ENCODE measurements at regions not wholly inside any gene's neighbourhood (a gene's known extent, or its start where the extent isn't known, plus 50 kb on each side); places are given as distances from the start of the nearest gene placed in this dataset.
A peak's percentile ranks its signal among the peaks of the same experiment; 100 is the strongest.
"Not testable (repeated sequence)": the region's sequence is repeated elsewhere in the genome, so short reads cannot be mapped to it uniquely, and the experiment has no call there.

DNA sequence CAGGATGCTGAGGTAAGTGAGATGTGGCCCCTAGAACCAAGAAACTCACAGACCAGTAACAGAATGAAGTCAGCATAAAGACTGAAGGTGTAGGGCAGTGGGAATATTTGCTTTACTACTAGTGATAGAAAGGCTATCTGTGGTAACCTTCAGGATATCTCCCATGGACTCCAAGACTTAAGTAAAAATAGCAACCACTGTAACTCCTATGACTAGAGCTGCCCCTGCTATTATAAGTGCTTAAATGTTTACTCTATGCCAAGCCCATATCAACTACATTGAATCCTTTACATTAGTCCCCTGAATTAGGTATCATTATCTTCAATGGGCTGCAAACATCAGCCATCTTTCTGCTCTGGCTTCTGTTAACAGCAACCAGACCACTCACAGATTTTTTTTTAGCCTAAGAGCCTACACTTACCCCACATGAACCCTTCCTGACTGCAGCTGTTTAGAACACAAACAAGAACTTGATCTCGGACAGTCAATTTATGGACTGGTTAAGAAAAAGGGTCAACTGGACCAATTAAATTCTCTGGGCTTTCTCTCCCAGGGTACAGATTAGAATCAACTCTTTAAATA is 335.1 kb upstream of the API5 start:
- WGBS, 10 experiments: 0 to 100% (median 77%) methylated on average over 1 of the region's 1 CpG; no CpG with 5 or more reads in 3 of the 10 experiments
- in situ Hi-C loops (cut with MboI; ENCODE audit: low pct_unique_long_range_greater_than_20kb in 2 of 9, low sequenced_read_pairs in 9 of 9, unreplicated experiment in 9 of 9): no loop called here
- Histone ChIP-seq H3K27ac (no peak overlapping the region), H3K4me1 (replicated peaks in 1 of 2) (peaks cover 16 to 30% of the 10 kb centered on the region in 2 donors), H3K4me3 (no peak overlapping the region)
- no peak for ATAC-seq (replicated peaks in 6 of 8)

DNA sequence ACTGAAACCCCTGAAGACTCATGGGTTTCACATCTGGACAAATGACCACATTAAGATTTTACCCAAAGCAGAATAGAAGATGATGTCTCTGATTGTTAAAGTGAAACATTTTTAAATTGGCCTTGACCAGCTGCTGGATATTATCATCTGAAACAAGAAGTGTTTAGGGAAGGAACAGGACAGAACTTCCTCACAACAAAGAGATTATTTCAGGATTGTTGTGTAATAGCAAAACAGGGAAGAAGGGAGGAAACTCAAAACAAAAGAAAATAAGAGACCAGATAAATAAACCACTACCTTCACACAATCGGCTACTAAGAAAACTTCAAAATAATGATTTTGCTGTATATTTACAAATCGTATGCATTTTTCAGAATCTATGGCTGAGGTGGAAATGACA is 319.2 kb upstream of the API5 start:
- 8 to 100% (median 84%) methylated on average over 1 to 2 of the region's 2 CpGs for WGBS, 10 experiments
- no peak overlapping the region for H3K4me3 ChIP-seq
- peaks cover 11 to 14% of the 10 kb centered on the region in 2 donors for H3K4me1 ChIP-seq (replicated peaks in 1 of 2)
- ATAC-seq (replicated peaks in 6 of 8): no peak
- in situ Hi-C loops (cut with MboI; ENCODE audit: low pct_unique_long_range_greater_than_20kb in 2 of 9, low sequenced_read_pairs in 9 of 9, unreplicated experiment in 9 of 9): no loop called here
- no peak overlapping the region for H3K27ac ChIP-seq

DNA sequence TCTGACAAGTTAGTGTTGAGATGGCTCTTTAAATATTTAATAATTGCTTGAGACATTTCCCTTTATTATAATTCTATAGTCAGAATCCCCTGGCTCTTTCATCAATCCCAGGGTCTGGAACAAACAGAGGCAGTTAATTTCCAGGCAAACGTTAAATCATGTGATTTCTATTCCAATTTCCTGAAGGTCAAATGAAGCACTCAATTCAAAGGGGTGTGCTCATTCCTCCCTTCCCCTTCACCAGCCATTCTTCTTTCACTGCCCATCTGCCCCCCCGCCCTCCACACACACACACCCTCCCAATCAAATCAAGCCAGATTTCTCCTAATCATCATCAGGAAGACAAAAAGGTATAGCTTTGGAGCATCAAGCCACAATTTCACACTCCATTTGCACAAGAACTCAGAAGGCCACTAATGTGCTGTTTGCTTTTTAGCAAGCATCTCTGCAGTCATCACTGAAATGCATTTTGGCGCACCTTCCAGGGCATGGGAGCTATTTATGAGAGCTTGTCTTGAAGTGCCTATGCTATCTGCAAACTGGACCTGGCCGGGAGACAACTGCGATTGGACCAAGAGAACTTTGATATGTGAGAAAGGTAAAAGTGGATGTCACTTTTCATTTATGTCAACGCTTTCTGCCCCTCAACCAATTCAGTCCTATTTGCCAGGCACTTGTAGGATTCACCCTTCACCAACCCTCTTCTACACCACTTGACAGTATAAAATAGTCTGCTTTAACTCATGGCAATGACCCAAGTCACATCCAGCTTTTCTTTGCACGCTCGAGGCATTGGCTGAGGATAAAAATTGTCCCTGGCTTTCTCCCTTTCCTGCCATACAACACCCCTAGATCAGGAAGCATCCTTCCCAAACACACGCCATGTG is 315.1 kb upstream of the API5 start:
- WGBS, 10 experiments: 0 to 94% (median 36%) methylated on average over 1 to 8 of the region's 9 CpGs
- in situ Hi-C loops (cut with MboI; ENCODE audit: low pct_unique_long_range_greater_than_20kb in 2 of 9, low sequenced_read_pairs in 9 of 9, unreplicated experiment in 9 of 9): no loop called here

DNA sequence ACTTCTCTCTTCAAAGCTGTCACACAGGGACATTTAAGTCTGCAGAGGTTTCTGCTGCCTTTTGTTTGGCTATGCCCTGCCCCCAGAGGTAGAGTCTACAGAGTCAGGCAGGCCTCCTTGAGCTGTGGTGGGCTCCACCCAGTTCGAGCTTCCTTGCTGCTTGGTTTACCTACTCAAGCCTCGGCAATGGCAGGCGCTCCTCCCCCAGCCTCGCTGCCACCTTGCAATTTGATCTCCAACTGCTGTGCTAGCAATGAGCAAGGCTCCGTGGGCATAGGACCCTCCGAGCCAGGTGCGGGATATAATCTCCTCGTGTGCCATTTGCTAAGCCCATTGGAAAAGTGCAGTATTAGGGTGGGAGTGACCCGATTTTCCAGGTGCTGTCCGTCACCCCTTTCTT is 306.9 kb upstream of the API5 start:
- 39 to 100% (median 77%) methylated on average over 1 to 6 of the region's 10 CpGs; no CpG with 5 or more reads in 6 of the 10 experiments for WGBS, 10 experiments
- in situ Hi-C loops (cut with MboI; ENCODE audit: low pct_unique_long_range_greater_than_20kb in 2 of 9, low sequenced_read_pairs in 9 of 9, unreplicated experiment in 9 of 9); ATAC-seq (replicated peaks in 6 of 8); H3K4me1 ChIP-seq (replicated peaks in 1 of 2); H3K27ac ChIP-seq; H3K4me3 ChIP-seq: not testable (repeated sequence)

More for the DNA sequence above, 315.1 kb upstream of the API5 start:
- peaks cover 11 to 22% of the 10 kb centered on the region in 2 donors for H3K4me1 ChIP-seq (replicated peaks in 1 of 2)
- ATAC-seq (replicated peaks in 6 of 8): peak in 5 of 8 experiments; percentile 28 to 85 (median 77)
- H3K4me3 ChIP-seq: no peak overlapping the region
- peak overlapping the region in 1 of 2 donors; percentile 28 for H3K27ac ChIP-seq

DNA sequence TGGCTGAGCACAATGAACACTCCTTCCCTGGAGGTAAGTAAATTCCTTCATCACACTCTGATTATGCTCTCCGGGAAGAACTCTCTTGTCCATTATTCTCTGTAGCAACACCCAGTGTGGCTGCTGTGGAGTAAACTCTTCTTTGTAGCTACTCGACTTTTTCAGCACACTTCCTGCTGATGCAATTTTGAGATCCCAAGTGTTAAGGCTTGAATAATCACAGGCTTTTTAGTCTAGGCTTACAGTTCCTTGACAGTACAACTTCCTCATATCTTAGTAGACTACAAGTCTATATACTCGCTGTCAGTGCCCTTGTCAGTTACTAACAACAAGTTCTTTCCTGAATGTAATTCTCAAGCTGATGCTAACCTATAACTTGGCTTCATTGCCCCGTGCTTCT is 301.8 kb upstream of the API5 start:
- no peak overlapping the region for H3K27ac ChIP-seq
- no peak for ATAC-seq (replicated peaks in 6 of 8)

DNA sequence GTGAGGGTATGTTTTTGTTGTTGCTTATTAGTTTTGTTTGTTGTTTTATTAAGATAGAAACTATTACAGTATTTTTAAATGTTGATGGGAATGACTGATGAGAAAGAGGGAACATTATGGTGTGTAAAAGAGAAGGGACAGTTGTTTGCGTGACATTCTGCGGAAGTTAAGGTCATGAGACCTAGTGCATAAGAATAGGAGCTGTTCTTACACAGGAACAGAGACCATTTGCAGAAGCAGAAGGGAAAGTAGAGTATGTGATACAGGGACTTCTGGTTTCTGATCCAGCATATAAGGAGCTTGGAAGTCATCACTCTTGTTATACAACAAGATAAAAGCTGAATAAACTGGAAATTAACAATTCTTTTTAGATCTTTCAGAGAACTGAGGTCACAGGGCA is 299.2 kb upstream of the API5 start:
- 0 to 100% (median 57%) methylated on average over 2 of the region's 2 CpGs; no CpG with 5 or more reads in 1 of the 10 experiments for WGBS, 10 experiments
- ATAC-seq (replicated peaks in 6 of 8): no peak
- Histone ChIP-seq H3K4me3 (no peak overlapping the region), H3K4me1 (replicated peaks in 1 of 2) (no peaks in the 10 kb centered on the region), H3K27ac (no peak overlapping the region)
- in situ Hi-C loops (cut with MboI; ENCODE audit: low pct_unique_long_range_greater_than_20kb in 2 of 9, low sequenced_read_pairs in 9 of 9, unreplicated experiment in 9 of 9): no loop called here

More for the DNA sequence above, 301.8 kb upstream of the API5 start:
- WGBS, 10 experiments: 0 to 92% (median 66%) methylated on average over 1 to 4 of the region's 4 CpGs; no CpG with 5 or more reads in 1 of the 10 experiments
- Histone ChIP-seq H3K4me3 (no peak overlapping the region), H3K4me1 (replicated peaks in 1 of 2) (no peaks in the 10 kb centered on the region)
- in situ Hi-C loops (cut with MboI; ENCODE audit: low pct_unique_long_range_greater_than_20kb in 2 of 9, low sequenced_read_pairs in 9 of 9, unreplicated experiment in 9 of 9): no loop called here

DNA sequence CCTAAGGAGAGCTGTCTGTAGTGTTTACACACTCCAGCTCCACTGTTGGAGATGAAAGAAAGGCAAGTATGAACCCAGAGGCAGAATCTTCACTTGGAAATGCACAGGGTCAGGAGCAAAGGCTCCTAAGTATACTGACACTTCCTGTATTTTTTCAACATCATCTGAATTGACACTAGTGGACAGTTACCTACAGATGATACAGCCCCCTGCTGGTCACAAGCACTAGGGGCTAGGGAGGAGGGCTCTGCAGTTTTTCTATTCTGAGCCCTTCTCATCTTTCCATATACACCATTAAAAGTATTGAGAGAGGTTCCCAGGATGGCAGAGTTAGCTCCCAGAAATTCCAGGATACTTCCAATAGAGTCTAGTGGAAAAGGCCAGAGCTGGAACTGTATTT is 290.3 kb upstream of the API5 start:
- H3K27ac ChIP-seq: no peak overlapping the region
- H3K4me3 ChIP-seq: no peak overlapping the region
- peaks cover 15 to 19% of the 10 kb centered on the region in 2 donors for H3K4me1 ChIP-seq (replicated peaks in 1 of 2)
- in situ Hi-C loops (cut with MboI; ENCODE audit: low pct_unique_long_range_greater_than_20kb in 2 of 9, low sequenced_read_pairs in 9 of 9, unreplicated experiment in 9 of 9): no loop called here
- ATAC-seq (replicated peaks in 6 of 8): peak in 5 of 8 experiments; percentile 26 to 84 (median 37)

DNA sequence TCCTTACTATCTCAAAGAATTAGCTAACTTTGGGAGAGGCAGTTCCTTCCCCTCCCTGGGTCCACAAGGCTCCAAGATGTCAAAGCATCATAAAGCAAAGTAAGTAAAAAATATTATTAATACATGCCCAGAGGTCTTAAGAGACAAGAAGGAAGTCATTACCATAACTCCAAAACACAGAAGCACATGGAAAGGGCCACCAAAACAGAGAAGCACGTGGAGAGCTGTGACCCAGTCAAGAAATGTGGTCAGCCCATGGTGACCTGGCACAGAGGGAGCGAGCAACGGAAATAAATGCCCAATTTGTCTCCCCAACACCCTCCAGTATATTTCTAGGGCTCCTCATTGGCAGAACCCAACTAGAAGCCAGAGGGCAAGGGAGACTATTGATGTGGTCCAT is 277.5 kb upstream of the API5 start:
- 0 to 90% (median 5%) methylated on average over 1 to 3 of the region's 3 CpGs; no CpG with 5 or more reads in 5 of the 10 experiments for WGBS, 10 experiments
- Histone ChIP-seq H3K4me1 (replicated peaks in 1 of 2) (peaks cover 4 to 7% of the 10 kb centered on the region in 2 donors), H3K27ac (no peak overlapping the region), H3K4me3 (no peak overlapping the region)
- in situ Hi-C loops (cut with MboI; ENCODE audit: low pct_unique_long_range_greater_than_20kb in 2 of 9, low sequenced_read_pairs in 9 of 9, unreplicated experiment in 9 of 9): no loop called here
- no peak for ATAC-seq (replicated peaks in 6 of 8)

DNA sequence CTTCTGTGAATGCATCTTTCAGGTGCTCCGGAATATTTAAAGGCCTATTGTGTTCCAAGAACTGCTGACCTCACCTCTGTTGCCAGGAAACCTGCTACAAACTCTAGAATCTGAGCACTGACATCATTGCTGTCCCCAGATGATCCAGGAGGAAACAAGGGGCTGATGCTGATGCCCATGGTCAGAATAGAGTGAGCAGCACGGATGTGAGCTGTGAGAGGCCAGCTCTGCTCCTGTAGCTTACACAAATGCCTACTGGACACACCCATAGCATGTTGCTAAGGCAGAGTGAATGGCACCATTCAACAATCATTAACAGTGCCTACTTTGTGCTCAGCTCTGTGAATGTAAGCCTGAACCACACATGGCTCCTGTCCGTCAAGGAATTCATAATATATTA is 276.7 kb upstream of the API5 start:
- Histone ChIP-seq H3K4me1 (replicated peaks in 1 of 2) (peaks cover 4 to 7% of the 10 kb centered on the region in 2 donors), H3K4me3 (no peak overlapping the region), H3K27ac (no peak overlapping the region)
- in situ Hi-C loops (cut with MboI; ENCODE audit: low pct_unique_long_range_greater_than_20kb in 2 of 9, low sequenced_read_pairs in 9 of 9, unreplicated experiment in 9 of 9): no loop called here
- 0 to 80% (median 67%) methylated on average over 1 to 2 of the region's 3 CpGs; no CpG with 5 or more reads in 5 of the 10 experiments for WGBS, 10 experiments
- peak in 6 of 8 experiments; percentile 56 to 100 (median 99) for ATAC-seq (replicated peaks in 6 of 8)

DNA sequence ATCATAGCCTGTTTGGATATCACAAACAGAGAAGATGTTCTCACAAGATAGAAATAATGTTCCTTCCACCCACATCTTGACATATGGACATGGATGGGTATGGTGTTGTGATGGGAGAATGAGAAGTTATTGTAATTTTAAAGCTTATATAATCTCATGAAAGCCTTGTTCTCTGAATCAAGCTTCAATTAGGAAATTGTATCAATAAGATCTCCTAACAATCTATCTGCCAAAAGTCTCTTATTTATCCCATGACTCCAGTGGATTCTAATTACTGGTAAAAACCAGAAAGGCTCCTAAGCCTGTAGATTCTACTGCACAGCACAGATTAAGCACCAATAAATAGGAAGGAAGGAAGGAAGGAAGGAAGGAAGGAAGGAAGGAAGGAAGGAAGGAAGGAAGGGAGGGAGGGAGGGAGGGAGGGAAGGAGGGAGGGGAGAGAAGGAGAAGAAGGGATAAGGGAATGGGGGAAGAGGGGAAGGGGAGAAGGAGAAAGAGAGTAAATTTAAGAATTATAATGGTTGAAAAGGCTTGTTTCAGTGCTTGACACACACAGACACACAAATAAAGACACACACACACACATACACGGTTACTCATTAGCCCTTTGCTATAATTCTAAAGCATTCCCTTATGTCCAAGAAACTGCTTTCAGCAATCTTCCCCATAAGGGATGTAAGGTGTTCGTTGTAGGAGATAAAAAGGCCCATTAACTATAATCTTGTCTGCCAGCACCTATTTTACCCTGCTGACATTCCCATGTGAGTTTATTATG is 258.0 kb upstream of the API5 start:
- 0 to 58% (median 13%) methylated on average over 1 to 2 of the region's 2 CpGs; no CpG with 5 or more reads in 7 of the 10 experiments for WGBS, 10 experiments
- no peak overlapping the region for H3K27ac ChIP-seq
- no peak for ATAC-seq (replicated peaks in 6 of 8)
- H3K4me3 ChIP-seq: no peak overlapping the region
- no peaks in the 10 kb centered on the region for H3K4me1 ChIP-seq (replicated peaks in 1 of 2)
- in situ Hi-C loops (cut with MboI; ENCODE audit: low pct_unique_long_range_greater_than_20kb in 2 of 9, low sequenced_read_pairs in 9 of 9, unreplicated experiment in 9 of 9): no loop called here

DNA sequence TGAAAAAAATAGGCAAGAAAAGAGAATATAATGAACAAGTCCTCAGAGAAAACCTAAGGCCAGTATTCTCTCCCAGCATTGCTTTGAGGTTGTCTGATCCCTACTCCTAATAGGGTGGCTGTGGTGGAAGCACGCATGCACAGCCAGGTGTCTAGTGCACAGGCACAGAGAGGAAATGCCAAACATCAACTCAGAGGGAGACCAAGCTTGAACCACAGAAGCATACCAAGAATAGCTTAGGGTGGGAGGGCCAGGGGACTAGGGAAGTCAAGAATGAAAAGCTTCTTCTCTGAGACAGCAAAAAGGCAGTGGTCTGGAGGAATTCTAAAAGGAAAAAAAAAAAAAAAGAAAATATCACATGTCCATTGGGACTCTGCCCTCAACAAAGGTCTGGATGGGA is 244.1 kb upstream of the API5 start:
- no peaks in the 10 kb centered on the region for H3K4me1 ChIP-seq (replicated peaks in 1 of 2)
- 0 to 100% (median 33%) methylated on average over 1 of the region's 1 CpG; no CpG with 5 or more reads in 6 of the 10 experiments for WGBS, 10 experiments
- H3K4me3 ChIP-seq: no peak overlapping the region
- ATAC-seq (replicated peaks in 6 of 8): no peak
- in situ Hi-C loops (cut with MboI; ENCODE audit: low pct_unique_long_range_greater_than_20kb in 2 of 9, low sequenced_read_pairs in 9 of 9, unreplicated experiment in 9 of 9): no loop called here
- H3K27ac ChIP-seq: no peak overlapping the region

DNA sequence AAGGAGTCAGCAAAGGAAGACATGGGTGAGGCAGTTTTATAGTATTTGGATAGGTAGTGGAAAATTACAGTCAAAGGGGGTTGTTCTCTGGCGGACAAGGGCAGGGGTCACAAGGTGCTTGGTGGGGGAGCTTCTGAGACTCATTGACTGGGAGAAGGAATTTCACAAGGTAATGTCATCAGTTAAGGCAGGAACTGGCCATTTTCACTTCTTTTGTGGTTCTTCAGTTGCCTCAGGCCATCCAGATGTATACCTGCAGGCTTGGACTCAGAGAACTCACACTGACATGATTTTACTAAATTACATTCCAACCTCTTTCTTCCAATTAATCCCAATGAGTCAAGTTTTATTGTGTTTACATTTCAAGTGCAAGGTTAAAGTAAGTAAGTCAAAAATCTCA is 240.5 kb upstream of the API5 start:
- Histone ChIP-seq H3K4me1 (replicated peaks in 1 of 2) (no peaks in the 10 kb centered on the region), H3K4me3 (no peak overlapping the region), H3K27ac (no peak overlapping the region)
- no peak for ATAC-seq (replicated peaks in 6 of 8)
- 20 to 100% (median 50%) methylated on average over 1 of the region's 1 CpG; no CpG with 5 or more reads in 6 of the 10 experiments for WGBS, 10 experiments
- in situ Hi-C loops (cut with MboI; ENCODE audit: low pct_unique_long_range_greater_than_20kb in 2 of 9, low sequenced_read_pairs in 9 of 9, unreplicated experiment in 9 of 9): no loop called here

DNA sequence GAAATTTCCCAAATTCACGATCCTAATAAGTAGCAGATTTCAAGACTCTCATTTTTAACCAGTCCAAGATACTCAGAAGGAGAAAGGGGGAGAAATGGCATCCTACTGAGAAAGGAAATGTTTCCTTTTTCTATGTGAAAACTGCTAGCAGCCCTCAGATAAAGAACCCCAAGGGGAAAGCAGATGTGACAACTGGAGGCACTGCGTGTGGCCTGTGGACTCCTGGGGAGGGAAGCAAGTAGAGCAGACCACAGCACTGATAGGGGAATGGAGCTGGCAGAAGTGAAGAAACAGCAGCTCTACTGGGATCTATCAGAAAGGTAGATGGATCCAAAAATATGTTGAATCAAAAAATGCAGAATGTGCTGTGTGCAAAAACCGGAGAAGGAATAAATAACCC is 239.7 kb upstream of the API5 start:
- Histone ChIP-seq H3K4me3 (no peak overlapping the region), H3K27ac (no peak overlapping the region), H3K4me1 (replicated peaks in 1 of 2) (no peaks in the 10 kb centered on the region)
- in situ Hi-C loops (cut with MboI; ENCODE audit: low pct_unique_long_range_greater_than_20kb in 2 of 9, low sequenced_read_pairs in 9 of 9, unreplicated experiment in 9 of 9): no loop called here
- no peak for ATAC-seq (replicated peaks in 6 of 8)
- 0 to 88% (median 47%) methylated on average over 1 to 3 of the region's 3 CpGs for WGBS, 10 experiments
